Neural progenitor cell (in vitro differentiated cells): ENCODE measurements at regions not wholly inside any gene's neighbourhood (a gene's known extent, or its start where the extent isn't known, plus 50 kb on each side); places are given as distances from the start of the nearest gene placed in this dataset.

Source experiments
- EZH2 ChIP-seq: fragments of 200-600 bp; sonication (generic); IDR thresholded peaks from 2 replicates; pipeline ENCODE4 v1.6.1; 2017; ENCODE audit warnings: antibody characterized with exemption, mild to moderate bottlenecking, moderate library complexity
- EZH2phosphoT487 ChIP-seq: fragments of 200-600 bp; sonication (generic); IDR thresholded peaks from 2 replicates; pipeline ENCODE4 v1.6.1; 2017; ENCODE audit warnings: antibody characterized with exemption
- TF ChIP-seq, protein P1 (sequence below): fragments of 200-600 bp; sonication (generic); IDR thresholded peaks from 2 replicates; pipeline ENCODE4 v1.5.1; 2017; ENCODE audit warnings: antibody characterized with exemption, mild to moderate bottlenecking

- TF ChIP-seq, protein P1, sequence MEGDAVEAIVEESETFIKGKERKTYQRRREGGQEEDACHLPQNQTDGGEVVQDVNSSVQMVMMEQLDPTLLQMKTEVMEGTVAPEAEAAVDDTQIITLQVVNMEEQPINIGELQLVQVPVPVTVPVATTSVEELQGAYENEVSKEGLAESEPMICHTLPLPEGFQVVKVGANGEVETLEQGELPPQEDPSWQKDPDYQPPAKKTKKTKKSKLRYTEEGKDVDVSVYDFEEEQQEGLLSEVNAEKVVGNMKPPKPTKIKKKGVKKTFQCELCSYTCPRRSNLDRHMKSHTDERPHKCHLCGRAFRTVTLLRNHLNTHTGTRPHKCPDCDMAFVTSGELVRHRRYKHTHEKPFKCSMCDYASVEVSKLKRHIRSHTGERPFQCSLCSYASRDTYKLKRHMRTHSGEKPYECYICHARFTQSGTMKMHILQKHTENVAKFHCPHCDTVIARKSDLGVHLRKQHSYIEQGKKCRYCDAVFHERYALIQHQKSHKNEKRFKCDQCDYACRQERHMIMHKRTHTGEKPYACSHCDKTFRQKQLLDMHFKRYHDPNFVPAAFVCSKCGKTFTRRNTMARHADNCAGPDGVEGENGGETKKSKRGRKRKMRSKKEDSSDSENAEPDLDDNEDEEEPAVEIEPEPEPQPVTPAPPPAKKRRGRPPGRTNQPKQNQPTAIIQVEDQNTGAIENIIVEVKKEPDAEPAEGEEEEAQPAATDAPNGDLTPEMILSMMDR: no peak
- TF ChIP-seq EZH2 (no peak), EZH2phosphoT487 (no peak)
These were observed 84.5 kb downstream of the RPL22L1 start for GRCh38 chr3:170785454-170785853.
